IPS-NIHi7 (cell line): ENCODE measurements at regions not wholly inside any gene's neighbourhood (a gene's known extent, or its start where the extent isn't known, plus 50 kb on each side); places are given as distances from the start of the nearest gene placed in this dataset.

ENCODE experiments used
- DNase-seq: peaks from one replicate; pipeline ENCODE4 v3.0.0; 2012; ENCODE audit warnings: mixed read lengths; ENCODE audit errors: extremely low spot score

DNA sequence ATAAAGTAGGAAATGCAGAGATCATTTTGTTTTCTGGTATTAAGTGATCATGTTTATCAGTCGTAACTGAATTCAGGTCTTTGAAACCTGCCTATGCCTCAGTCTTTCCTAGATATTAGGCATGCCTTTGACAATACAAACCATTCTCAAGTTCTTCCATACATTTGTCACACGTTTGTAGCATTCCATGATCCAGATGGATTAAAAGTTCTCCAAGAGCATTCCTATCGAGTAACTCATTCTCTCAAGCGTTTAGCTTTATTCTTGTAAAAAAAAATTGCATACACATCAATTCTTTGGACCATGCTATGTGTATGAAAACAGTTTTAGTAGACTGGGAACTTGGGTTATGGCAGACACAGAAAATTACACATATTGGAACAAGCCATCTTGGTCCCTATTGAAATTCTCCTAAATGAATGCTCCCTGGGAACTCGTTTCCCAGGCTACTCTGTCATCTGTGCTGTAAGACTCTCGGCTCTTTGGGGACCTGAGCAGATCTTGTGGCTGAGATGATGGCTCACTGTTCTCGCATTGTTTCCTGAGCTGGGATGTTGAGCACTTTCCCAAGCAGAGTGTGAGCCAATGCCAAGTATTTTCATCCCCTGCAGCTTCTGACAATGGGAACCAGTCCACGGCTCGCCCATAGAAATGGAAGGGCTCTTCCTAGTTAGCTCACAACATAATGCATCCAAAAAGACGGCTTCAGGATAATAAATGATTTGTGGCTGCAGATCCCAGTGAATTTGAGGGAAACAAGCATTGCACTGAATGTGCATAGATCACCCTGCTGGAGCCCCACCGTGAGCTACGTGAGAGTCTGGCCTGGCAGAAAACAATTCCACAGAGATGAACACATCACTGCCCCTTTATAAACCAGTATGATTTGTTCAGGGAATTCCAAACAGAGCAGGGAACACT is 230.2 kb downstream of the IRX1 start:
- no peak for DNase-seq

DNA sequence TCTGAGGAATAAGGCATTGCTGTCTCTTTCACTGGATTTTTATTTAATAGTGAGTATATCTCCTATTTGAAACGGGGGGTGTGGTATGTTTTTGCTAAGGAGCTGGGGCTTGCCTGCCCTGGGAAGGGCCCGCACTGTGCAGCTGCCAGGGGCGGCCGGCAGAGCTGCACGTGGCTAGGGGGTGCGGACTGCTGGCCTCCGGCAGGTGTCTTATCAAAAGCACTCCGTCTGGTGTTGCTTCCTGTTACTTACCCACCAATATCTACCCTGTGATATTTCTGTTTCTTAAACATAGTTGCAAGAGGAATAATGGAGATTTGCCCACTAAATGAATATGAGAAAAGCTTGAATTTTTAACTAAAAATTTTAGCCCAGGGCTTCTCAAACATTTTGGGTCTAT is 232.0 kb downstream of the IRX1 start:
- DNase-seq, result no peak

- DNase-seq, result no peak
These were observed 233.1 kb downstream of the IRX1 start for GRCh38 chr5:3828761-3829160.

- no peak for DNase-seq
These were observed 237.9 kb downstream of the IRX1 start for GRCh38 chr5:3833566-3833965.

GRCh38 chr5:3835811-3836210 is 240.2 kb downstream of the IRX1 start:
- no peak for DNase-seq

DNA sequence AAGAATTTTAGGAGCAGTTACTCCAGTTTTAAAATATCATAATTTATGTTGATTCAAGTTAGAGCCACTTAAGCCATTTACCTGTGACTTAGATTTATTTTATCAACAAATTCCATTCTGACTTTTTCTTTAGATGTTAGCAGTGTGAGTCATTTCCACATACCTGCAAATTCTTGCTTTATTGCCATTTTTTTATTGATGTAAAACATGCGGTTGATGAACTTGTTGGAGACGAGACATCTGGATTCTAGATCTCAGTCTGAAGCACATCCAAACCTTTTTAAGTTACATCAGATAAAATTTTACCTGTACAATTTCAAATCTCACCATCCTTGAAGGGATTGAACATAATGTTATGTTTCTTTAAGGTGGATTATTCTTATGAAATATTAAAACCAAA is 240.9 kb downstream of the IRX1 start:
- DNase-seq, result no peak

DNA sequence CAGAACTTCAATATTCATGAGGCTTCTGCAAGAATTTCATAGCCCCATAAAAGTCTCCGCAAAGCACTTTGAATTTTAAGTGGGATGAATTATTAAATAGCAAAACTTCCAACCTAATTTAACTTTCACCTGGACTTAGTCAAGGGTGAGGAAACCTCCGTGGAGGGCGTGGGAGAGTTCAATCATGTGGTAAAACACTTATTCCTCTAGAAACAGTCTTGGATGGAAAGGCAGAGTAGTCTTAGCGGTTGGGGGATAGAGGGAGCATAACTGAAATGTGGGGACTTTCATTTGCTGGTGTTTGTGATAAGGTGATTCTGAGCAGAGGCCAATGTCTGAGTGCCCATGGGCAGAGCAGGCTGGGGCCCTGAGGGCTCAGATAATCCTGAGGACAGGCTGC is 241.9 kb downstream of the IRX1 start:
- no peak for DNase-seq

DNA sequence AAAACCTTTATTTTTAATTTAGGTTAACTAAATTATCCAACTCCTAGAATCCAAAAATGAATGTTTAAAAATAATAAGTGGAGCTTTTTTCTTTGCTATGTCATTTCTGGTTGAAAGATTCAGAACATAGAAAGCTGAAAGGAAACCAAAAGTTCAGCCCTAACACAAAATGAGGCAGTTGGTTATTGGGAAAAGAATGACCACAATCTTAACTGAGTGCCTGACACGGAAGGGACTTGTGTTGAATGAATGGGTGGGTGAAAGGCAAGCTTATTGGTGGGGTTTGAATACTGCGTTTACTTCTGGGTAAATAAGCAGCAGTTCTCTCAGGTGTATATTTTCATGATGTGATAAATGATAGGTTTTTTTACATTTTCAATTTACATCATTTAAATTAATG is 243.5 kb downstream of the IRX1 start:
- no peak for DNase-seq

DNA sequence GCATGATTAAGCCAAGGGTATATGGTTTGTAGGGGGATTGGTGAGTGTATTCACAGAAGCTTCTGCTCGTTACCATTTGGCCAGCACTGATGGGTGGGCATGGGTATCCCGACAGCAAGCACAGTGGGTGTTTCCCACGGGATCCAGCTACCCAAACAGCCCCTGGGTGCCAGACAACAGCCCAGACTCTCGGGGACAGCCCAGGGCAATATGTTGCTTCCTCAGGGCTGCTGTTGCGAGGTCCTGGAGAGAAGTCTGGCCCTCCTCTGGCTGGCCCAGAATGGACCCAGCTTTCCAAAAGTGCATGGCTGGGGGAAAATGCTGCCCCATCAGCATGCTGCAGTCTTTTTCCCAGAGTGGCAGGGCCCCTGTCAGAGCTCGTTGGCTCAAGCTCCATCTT is 247.0 kb downstream of the IRX1 start:
- no peak for DNase-seq

- no peak for DNase-seq
These were observed 248.1 kb downstream of the IRX1 start for GRCh38 chr5:3843706-3844105.

- no peak for DNase-seq
These were observed 248.6 kb downstream of the IRX1 start for GRCh38 chr5:3844266-3844665.

DNA sequence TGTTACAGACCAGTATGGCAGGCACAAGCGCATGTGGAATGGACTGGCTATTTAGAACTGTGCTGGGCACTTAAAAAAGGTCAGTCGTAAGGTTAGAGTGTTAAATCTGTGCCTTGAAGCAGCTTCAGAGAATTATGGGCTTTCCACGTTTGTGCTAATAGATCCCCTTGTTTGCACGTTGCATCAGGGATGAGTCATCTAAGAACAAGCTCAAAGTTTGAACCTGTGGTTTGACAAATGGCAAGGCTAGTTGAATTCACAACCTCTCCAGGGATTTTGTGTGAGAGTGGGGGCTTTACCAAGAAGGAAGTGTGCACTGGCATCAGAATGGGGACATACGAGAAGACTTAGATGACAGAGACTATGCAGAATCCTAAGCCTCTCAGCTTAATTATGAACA is 249.6 kb downstream of the IRX1 start:
- DNase-seq, result no peak

- no peak for DNase-seq
These were observed 256.7 kb downstream of the IRX1 start for GRCh38 chr5:3852161-3852916.

DNA sequence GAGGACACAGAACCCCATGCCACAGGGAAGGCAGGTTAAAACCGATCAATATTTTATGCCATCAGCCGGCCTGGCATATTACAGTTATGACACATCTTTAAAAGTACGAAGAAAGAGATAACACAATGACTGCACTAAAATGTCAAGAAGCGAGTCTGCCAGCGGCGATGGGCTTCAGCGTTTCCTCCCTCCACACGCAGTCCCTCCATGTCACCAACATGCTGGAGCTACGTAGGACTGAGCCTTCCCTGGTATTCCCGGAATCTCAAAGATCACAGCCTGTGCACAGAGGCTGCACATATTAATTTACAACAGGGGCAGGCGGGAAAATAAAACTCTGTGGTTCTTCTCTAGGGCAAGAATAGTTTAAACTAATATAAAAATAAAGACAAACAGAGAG is 257.7 kb downstream of the IRX1 start:
- no peak for DNase-seq

DNA sequence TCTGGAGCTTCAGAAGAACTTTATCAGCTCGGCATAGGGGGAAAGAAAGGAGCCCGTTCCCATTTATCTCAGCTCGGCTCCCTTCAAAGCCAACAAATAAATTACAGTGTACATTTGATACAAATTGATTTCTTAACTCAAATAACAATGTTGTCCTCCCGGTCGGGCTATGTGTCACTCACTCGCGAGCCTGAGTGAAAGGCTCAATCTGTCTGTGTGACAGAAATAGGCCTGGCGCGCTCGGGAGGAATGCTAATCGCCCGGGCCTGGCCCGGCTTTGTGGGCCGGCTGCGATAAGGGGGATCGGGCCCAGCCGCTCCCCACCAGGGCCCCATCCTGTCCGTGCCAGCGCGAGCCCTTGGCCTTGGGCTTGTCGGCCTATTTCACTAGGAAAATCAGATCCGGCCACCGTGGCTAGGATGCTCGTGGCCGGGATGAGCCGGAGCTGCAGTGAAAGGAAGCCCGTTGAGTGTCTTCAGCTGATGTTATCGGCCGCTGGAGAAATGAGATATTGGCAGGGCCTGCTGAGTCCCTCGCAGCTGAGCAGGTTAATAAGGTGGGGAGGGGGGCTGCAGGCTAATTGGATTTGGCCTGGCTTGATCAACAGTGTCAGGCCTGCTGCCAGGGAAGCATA is 258.7 kb downstream of the IRX1 start:
- DNase-seq, result no peak

- no peak for DNase-seq
These were observed 260.4 kb downstream of the IRX1 start for GRCh38 chr5:3856036-3856435.

DNA sequence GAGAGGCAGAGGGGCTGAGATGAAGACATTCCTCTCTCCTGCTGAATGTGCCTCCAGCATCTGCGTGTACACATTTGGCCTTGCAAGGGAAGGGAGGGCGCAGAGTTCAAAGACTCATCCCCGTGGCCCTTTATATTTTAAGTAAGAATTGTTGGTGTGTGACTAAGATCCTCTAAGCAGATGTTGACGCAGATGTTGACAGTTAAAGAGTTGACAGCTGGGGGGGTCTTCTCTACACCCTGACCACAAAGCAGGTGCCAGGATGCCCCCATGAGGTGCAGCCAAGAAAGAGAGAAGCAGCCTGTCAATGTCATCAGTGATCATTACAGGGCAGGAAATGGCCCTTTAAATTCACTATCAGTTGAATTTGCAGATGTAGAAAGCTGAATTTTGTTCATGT is 262.9 kb downstream of the IRX1 start:
- no peak for DNase-seq

DNA sequence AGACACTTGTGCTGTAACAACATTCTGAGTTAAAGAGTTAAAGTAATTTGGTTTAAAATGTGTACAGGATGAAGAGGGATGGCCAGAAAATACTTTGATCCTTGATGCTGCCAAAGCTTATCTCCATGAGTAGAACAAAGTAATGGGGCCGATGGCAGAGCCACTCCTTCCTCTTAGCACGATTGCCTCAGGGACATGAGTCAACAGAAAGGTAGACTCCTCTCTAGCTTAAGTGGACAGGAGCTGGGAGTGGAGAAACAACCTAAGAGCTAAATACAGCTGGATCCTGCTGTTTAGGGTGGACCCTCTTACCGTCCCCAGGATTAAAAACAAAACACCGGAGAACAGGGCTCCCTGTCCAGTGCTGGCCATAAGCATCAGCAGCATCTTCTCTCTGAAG is 267.3 kb downstream of the IRX1 start:
- no peak for DNase-seq

DNA sequence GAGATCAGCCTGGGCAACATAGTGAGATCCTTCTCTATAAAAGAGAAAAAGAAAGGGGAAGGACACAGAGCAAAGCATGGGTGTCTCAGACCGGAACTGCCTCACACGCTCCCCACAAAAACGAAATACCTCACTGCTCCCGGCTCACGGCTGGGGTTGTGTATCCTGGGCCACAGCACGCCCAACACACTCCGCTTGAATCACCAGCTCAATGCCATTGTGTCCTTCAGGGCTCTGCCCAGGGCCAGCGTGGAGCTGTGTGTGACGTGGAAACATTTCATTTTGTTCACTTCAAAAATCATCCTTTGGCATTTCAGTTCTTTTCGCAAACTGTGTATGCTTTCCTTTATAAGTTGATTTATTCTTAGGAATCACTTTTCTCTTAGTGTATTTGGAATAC is 279.5 kb downstream of the IRX1 start:
- DNase-seq, result no peak

GRCh38 chr5:3878267-3878666 is 282.6 kb downstream of the IRX1 start:
- no peak for DNase-seq

DNA sequence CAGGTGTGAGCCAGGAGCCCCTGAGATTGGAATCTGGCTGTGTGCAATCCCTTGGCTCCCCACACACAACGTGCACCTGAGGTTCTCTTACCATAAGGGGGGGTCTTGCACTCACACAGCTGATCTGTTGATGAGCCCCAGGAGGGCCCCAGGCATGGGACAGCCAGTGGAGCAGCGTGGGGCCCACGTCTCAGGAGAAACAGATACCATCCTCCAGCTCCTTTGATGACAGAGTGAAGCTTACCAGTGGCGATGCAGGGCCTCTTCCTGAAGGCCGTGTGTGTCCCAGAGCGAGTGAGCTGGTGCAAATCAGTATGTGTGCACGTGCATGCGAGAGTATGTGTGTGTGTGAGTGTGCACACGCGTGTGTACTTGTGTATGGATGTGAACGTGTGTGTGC is 287.4 kb downstream of the IRX1 start:
- DNase-seq, result no peak

GRCh38 chr5:3886524-3887451 is 291.2 kb downstream of the IRX1 start:
- no peak for DNase-seq
